ENCODE measurements at regions not wholly inside any gene's neighbourhood (a gene's known extent, or its start where the extent isn't known, plus 50 kb on each side); places are given as distances from the start of the nearest gene placed in this dataset.

DNA sequence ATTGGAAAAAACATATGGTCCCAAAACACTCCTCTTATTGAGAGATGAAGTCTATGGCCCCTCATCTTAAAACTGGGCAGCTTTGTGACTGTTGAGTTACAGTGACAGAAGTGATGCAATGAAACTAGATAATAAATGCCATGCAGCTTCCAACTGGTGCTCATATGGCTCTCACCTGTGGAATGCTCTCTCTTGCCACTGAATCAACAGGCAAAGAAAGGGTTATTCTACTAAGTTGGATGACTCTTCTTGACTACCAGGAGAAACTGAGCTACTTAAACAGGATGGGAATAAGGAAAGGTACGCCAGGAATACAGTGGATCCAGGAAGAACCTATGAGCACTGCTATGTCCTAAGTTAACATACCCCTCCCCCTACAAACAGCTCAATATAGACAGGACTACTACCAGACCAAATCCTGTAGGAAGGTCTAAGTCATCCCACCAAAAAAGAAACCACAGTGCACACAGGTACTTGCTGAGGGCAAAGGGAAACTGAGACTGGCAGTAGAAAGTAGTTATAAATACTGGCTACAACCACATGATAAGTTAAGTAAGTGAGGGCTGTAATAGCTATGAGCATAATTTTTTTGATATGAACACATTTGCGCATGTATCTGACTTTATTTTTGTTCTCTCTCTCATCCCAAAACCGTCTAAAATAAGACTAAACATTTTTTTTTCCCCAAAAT is 398.5 kb downstream of the ZFHX3 start:
- no peak for TF ChIP-seq CTCF (IDR thresholded peaks at IDR 0.05)
- H2AFZ ChIP-seq (ENCODE audit: insufficient read depth, low read depth, low read length, poor library complexity, severe bottlenecking): no peak overlapping the region
- peaks cover 3 to 25% (median 7%) of the 10 kb centered on the region in 7 donors for H3K9me3 Mint-ChIP-seq

DNA sequence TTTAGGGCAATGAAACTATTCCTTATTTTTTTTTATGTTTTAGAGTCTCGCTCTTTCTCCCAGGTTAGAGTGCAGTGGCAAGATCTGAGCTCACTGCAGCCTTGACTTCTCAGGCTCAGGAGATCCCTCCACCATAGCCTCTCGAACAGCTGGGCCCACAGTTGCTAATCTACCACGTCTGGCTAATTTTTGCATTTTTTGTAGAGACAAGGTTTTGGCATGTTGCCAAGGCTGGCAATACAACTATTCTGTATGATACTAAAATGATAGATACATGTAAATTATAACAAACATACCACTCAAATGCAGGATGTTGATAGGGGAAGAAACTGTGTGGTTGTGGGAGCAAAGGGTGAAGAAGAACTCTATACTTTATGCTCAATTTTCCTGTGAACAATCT is 401.3 kb downstream of the ZFHX3 start:
- no CpG with 5 or more reads among the region's 3 CpGs for WGBS (ENCODE audit: insufficient coverage)
- no peaks in the 10 kb centered on the region for H3K4me1 Mint-ChIP-seq
- no peak for TF ChIP-seq CTCF (IDR thresholded peaks at IDR 0.05)
- Histone ChIP-seq H2AFZ (ENCODE audit: insufficient read depth, low read depth, low read length, poor library complexity, severe bottlenecking) (no peak overlapping the region), H3K4me3 (replicated peaks in 1 of 3; ENCODE audit: low read depth in 2 of 3, low read length in 3 of 3) (no peak overlapping the region), H3K36me3 (replicated peaks in 1 of 2; ENCODE audit: control insufficient read depth in 1 of 2, insufficient read depth in 2 of 2, low read length in 2 of 2) (no peaks in the 10 kb centered on the region), H3K79me2 (ENCODE audit: insufficient read depth, low read length) (no peaks in the 10 kb centered on the region), H3K27me3 (ENCODE audit: control insufficient read depth in 2 of 2, insufficient read depth in 2 of 2, low read length in 2 of 2) (no peaks in the 10 kb centered on the region), H4K20me1 (ENCODE audit: insufficient read depth, low read length) (no peaks in the 10 kb centered on the region), H3K4me1 (ENCODE audit: control insufficient read depth in 1 of 2, insufficient read depth in 2 of 2, low read length in 2 of 2) (no peaks in the 10 kb centered on the region), H3K9me3 (replicated peaks in 1 of 2; ENCODE audit: control insufficient read depth in 1 of 2, insufficient read depth in 1 of 2, low read length in 2 of 2) (peaks cover 0 to 12% of the 10 kb centered on the region in 2 donors), H3K27ac (ENCODE audit: low read depth in 1 of 2, low read length in 2 of 2) (no peak overlapping the region), H3K4me2 (replicated peaks; ENCODE audit: extremely low read depth, low read length, poor library complexity, severe bottlenecking) (no peak overlapping the region), H3K9ac (ENCODE audit: insufficient read depth, low read length, poor library complexity, severe bottlenecking) (no peak overlapping the region)
- H3K4me3 Mint-ChIP-seq: no peak overlapping the region
- H3K27me3 Mint-ChIP-seq (ENCODE audit: low read depth in 3 of 3): no peaks in the 10 kb centered on the region
- no peak for DNase-seq
- intact Hi-C loops (cut with micrococcal nuclease): no loop called here
- H3K36me3 Mint-ChIP-seq: no peaks in the 10 kb centered on the region
- H3K9me3 Mint-ChIP-seq: peaks cover 8 to 22% (median 12%) of the 10 kb centered on the region in 7 donors
- H3K27ac Mint-ChIP-seq: no peak overlapping the region

More for the DNA sequence above, 398.5 kb downstream of the ZFHX3 start:
- WGBS (ENCODE audit: insufficient coverage): 100% methylated on average over 1 of the region's 3 CpGs
- intact Hi-C loops (cut with micrococcal nuclease): no loop called here
- Histone ChIP-seq H4K20me1 (ENCODE audit: insufficient read depth, low read length) (no peaks in the 10 kb centered on the region), H3K79me2 (ENCODE audit: insufficient read depth, low read length) (no peaks in the 10 kb centered on the region), H3K4me2 (replicated peaks; ENCODE audit: extremely low read depth, low read length, poor library complexity, severe bottlenecking) (no peak overlapping the region), H3K9ac (ENCODE audit: insufficient read depth, low read length, poor library complexity, severe bottlenecking) (no peak overlapping the region), H3K36me3 (replicated peaks in 1 of 2; ENCODE audit: control insufficient read depth in 1 of 2, insufficient read depth in 2 of 2, low read length in 2 of 2) (no peaks in the 10 kb centered on the region), H3K4me1 (ENCODE audit: control insufficient read depth in 1 of 2, insufficient read depth in 2 of 2, low read length in 2 of 2) (no peaks in the 10 kb centered on the region), H3K27ac (ENCODE audit: low read depth in 1 of 2, low read length in 2 of 2) (no peak overlapping the region), H3K27me3 (ENCODE audit: control insufficient read depth in 2 of 2, insufficient read depth in 2 of 2, low read length in 2 of 2) (no peaks in the 10 kb centered on the region), H3K4me3 (replicated peaks in 1 of 3; ENCODE audit: low read depth in 2 of 3, low read length in 3 of 3) (no peak overlapping the region), H3K9me3 (replicated peaks in 1 of 2; ENCODE audit: control insufficient read depth in 1 of 2, insufficient read depth in 1 of 2, low read length in 2 of 2) (peaks cover 0 to 5% of the 10 kb centered on the region in 2 donors)
- Mint-ChIP-seq H3K4me3 (no peak overlapping the region), H3K36me3 (peaks cover 2 to 9% of the 10 kb centered on the region in 2 donors), H3K4me1 (no peaks in the 10 kb centered on the region), H3K27me3 (ENCODE audit: low read depth in 3 of 3) (no peaks in the 10 kb centered on the region), H3K27ac (no peak overlapping the region)
- DNase-seq: no peak
